Prostate gland (tissue), 2 donors: ENCODE measurements at regions not wholly inside any gene's neighbourhood (a gene's known extent, or its start where the extent isn't known, plus 50 kb on each side); places are given as distances from the start of the nearest gene placed in this dataset.

Source experiments
- DNase-seq: peaks from one replicate; pipeline ENCODE4 v3.0.0-alpha.2; 2019; ENCODE audit warnings: low spot score
- H3K27ac ChIP-seq, 2 donors: fragments of 200-600 bp; sonication (generic); 2 replicates each; pipeline ENCODE4 v1.5.1; 2017 to 2019
- H3K27me3 ChIP-seq: fragments of 200-600 bp; sonication (generic); replicated peaks from 2 replicates; pipeline ENCODE4 v1.5.1; 2019; ENCODE audit not compliant: insufficient read depth
- H3K36me3 ChIP-seq, 2 donors: fragments of 200-600 bp; sonication (generic); 1 replicate in 1 of 2; 2 replicates in 1 of 2; pipeline versions ENCODE4 v1.5.1 to v1.8.1; 2017 to 2019
- H3K4me1 ChIP-seq: fragments of 200-600 bp; sonication (generic); replicated peaks from 2 replicates; pipeline ENCODE4 v1.5.1; 2019
- H3K4me3 ChIP-seq, 2 donors: fragments of 200-600 bp; sonication (generic); 2 replicates each; pipeline ENCODE4 v1.5.1; 2017 to 2019
- H3K9me3 ChIP-seq: fragments of 200-600 bp; sonication (generic); 2 replicates; pipeline ENCODE4 v1.5.1; 2017
- POLR2A ChIP-seq: fragments of 450-650 bp; IDR thresholded peaks from one replicate; pipeline ENCODE4 v1.6.1; 2016; ENCODE audit warnings: antibody characterized with exemption, mild to moderate bottlenecking
- POLR2AphosphoS5 ChIP-seq: sonication (generic); formaldehyde crosslinking; IDR thresholded peaks from one replicate; pipeline ENCODE4 v1.6.1; 2017; ENCODE audit warnings: antibody characterized with exemption
- WGBS: methylation state at CpG from one replicate; pipeline ENCODE4 v1.1.5; 2018; 5-methylcytosine and 5-hydroxymethylcytosine counted together
- intact Hi-C: fragments of 100-400 bp; cut with DNase I; formaldehyde crosslinking; loops from one replicate; pipeline ENCODE4 v1.14.2; 2022
- TF ChIP-seq, protein P1 (sequence below), 4 experiments: fragments of 200-600 bp in 2 of 4; fragments of 450-650 bp in 2 of 4; sonication (generic) in 2 of 4; IDR thresholded peaks; 1 replicate in 3 of 4; 2 replicates in 1 of 4; pipeline ENCODE4 v1.5.1; 2016 to 2019; ENCODE audit warnings: antibody characterized with exemption in 4 of 4, mild to moderate bottlenecking in 2 of 4, moderate library complexity in 2 of 4

DNA sequence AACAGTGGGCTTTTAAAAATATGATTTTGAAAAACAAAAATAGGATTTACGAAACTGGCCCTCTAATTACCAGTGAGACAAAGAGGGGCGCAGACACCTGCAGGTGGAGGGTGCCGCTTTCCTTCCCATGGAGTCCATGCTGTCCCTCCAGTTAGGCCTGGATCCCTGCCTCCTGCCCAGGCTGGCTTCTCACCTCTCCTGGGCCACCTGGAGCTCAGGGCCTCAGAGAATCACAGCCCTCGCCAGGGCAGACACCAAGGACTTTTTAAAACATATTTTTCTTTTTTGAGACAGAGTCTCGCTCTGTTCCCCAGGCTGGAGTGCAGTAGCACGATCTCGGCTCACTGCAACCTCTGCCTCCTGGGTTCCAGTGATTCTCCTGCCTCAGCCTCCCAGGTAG lies 1437.2 kb downstream of the TBC1D22A start:
- Histone ChIP-seq H3K4me3 (no peak overlapping the region), H3K4me1 (no peaks in the 10 kb centered on the region), H3K36me3 (no peaks in the 10 kb centered on the region), H3K9me3 (no peaks in the 10 kb centered on the region), H3K27me3 (peaks cover 10% of the 10 kb centered on the region), H3K27ac (no peak overlapping the region)
- no peak for DNase-seq
- intact Hi-C loops: no loop called here
- WGBS: 94% methylated on average over 7 of the region's 7 CpGs
- TF ChIP-seq, protein P1, sequence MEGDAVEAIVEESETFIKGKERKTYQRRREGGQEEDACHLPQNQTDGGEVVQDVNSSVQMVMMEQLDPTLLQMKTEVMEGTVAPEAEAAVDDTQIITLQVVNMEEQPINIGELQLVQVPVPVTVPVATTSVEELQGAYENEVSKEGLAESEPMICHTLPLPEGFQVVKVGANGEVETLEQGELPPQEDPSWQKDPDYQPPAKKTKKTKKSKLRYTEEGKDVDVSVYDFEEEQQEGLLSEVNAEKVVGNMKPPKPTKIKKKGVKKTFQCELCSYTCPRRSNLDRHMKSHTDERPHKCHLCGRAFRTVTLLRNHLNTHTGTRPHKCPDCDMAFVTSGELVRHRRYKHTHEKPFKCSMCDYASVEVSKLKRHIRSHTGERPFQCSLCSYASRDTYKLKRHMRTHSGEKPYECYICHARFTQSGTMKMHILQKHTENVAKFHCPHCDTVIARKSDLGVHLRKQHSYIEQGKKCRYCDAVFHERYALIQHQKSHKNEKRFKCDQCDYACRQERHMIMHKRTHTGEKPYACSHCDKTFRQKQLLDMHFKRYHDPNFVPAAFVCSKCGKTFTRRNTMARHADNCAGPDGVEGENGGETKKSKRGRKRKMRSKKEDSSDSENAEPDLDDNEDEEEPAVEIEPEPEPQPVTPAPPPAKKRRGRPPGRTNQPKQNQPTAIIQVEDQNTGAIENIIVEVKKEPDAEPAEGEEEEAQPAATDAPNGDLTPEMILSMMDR (IDR thresholded peaks at IDR 0.05): no peak
- no peak for TF ChIP-seq POLR2AphosphoS5
- no peak for TF ChIP-seq POLR2A

DNA sequence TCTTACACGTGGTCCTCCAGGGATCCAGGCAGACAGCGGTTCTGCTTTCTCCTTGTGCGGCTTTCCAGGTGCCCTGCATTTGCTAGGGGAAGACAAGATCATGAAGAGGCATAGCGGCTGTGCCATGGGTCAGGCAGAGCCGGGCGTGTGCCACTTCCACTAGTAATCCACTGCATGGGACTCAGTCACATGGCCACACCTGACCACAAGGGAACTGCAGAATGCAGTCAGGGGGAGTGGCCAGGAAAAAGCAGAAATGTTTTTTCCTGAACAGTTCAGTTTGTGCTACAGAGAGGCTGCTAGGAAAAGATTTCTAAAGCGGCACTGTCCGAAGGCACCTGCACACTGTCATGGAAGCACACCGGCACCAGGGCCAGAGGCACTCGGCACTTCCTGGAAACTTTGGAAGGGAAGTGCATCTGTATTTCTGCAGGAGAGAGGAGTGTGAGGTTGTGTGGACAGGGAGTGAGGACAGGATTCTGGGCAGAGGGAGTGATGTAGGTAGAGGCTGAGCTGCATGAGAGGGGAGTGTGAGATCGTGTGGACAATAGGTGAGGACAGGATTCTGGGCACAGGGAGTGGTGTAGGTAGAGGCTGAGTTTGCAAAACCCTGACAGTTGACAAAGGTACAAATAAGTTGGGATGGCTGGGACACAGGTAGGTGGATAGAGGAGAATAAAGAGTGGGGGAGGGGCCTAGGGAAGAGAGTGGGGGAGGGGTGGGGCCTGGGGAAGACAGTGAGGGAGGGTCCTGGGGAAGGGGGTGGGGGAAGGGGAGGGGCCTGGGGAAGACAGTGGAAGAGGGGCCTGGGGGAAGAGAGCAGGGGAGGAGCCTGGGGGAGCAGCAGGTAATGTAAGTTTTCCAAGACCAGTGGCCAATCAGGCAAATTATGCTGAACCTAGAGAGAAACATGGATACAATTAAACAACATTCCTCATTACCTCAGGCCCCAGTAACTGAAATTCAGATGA lies 1436.3 kb downstream of the TBC1D22A start:
- TF ChIP-seq POLR2A: no peak
- TF ChIP-seq, protein P1 (IDR thresholded peaks at IDR 0.05): no peak
- TF ChIP-seq POLR2AphosphoS5: no peak
- H3K27me3 ChIP-seq: peaks cover 10% of the 10 kb centered on the region
- intact Hi-C loops: no loop called here
- no peak overlapping the region for H3K4me3 ChIP-seq
- no peak overlapping the region for H3K27ac ChIP-seq
- no peaks in the 10 kb centered on the region for H3K4me1 ChIP-seq
- H3K9me3 ChIP-seq: no peaks in the 10 kb centered on the region
- no peak for DNase-seq
- 64% methylated on average over 11 of the region's 11 CpGs for WGBS
- H3K36me3 ChIP-seq: no peaks in the 10 kb centered on the region

DNA sequence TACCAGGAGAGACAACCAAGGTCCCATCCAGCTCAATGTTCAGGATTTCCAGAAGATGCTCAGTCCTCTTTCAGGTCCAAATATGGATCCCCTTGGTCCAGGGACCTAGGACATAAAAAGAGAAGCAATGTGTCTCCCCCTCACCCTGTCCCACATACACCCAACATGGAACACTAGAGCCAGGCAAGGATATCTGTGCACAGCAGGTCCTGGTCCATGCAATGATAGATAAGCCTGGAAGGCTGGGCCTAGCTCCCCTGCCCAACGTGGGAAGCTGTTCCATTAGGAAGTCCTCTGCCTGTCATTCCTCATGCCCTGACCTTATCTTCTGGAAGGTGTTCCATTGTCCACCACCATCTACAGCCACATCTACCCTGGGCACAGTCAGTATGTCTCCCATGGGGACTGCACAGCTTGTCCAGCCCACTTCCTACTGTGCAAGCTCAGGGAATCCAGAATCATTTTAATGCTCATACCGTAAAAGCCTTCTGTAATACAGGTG lies 1434.8 kb downstream of the TBC1D22A start:
- intact Hi-C loops: no loop called here
- TF ChIP-seq, protein P1 (IDR thresholded peaks at IDR 0.05): no peak
- no peak for TF ChIP-seq POLR2A
- no peak for TF ChIP-seq POLR2AphosphoS5
- H3K36me3 ChIP-seq: no peaks in the 10 kb centered on the region
- DNase-seq: no peak
- no peaks in the 10 kb centered on the region for H3K9me3 ChIP-seq
- H3K27ac ChIP-seq: no peak overlapping the region
- H3K27me3 ChIP-seq: peaks cover 10% of the 10 kb centered on the region
- H3K4me3 ChIP-seq: no peak overlapping the region
- WGBS: 83% methylated on average over 2 of the region's 2 CpGs
- no peaks in the 10 kb centered on the region for H3K4me1 ChIP-seq

DNA sequence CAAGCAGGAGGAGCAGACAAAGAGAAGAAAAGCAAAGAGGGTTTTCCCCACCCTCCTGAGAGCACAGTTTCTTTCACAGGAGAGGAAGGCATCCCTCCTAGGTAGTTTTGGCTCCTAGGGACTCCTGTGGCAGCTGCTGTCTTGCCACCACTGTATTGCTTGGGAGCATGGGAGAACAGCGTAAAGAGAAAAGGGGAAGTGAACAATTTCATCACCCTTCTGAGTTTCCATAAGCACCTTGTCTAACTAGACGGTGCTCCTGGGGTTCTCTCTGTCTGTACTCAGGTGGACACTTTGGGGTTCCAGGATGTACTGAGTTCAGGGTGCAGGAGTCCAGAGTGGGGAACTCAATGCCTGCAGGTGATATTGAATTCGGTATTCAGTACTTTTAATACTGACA lies 1430.5 kb downstream of the TBC1D22A start:
- 61% methylated on average over 3 of the region's 3 CpGs for WGBS
- intact Hi-C loops: no loop called here
- no peak for TF ChIP-seq POLR2A

DNA sequence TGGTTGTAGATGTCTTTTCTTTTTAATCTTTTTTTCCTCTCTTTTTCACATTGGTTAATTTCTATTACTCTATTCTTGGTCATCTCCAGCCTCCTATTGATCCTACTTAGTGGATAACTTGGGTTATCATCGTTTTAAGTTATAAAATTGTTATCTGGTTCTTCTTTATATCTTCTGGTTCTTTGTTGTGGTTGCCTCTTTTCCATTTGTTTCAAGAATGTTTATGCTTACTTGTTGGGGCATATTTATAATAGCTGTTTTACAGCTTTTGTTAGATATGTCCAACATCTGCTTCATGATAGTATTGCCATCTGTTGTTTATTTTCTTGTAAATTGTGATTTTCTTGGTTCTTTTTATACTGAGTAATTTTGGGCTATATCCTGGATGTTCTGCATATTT lies 1429.6 kb downstream of the TBC1D22A start:
- H3K9me3 ChIP-seq: no peaks in the 10 kb centered on the region
- no peak overlapping the region for H3K4me3 ChIP-seq
- H3K27ac ChIP-seq: no peak overlapping the region
- TF ChIP-seq, protein P1 (IDR thresholded peaks at IDR 0.05): no peak
- TF ChIP-seq POLR2A (no peak), POLR2AphosphoS5 (no peak)
- peaks cover 5% of the 10 kb centered on the region for H3K27me3 ChIP-seq
- DNase-seq: no peak
- intact Hi-C loops: no loop called here
- H3K36me3 ChIP-seq: no peaks in the 10 kb centered on the region
- no peaks in the 10 kb centered on the region for H3K4me1 ChIP-seq
- 69% methylated on average over 1 of the region's 1 CpG for WGBS

More for the DNA sequence above, 1430.5 kb downstream of the TBC1D22A start:
- peaks cover 10% of the 10 kb centered on the region for H3K27me3 ChIP-seq
- no peak overlapping the region for H3K27ac ChIP-seq
- no peak for DNase-seq
- H3K4me3 ChIP-seq: no peak overlapping the region
- no peaks in the 10 kb centered on the region for H3K9me3 ChIP-seq
- no peaks in the 10 kb centered on the region for H3K4me1 ChIP-seq
- no peaks in the 10 kb centered on the region for H3K36me3 ChIP-seq
